PC-9 (cell line): ENCODE measurements at regions not wholly inside any gene's neighbourhood (a gene's known extent, or its start where the extent isn't known, plus 50 kb on each side); places are given as distances from the start of the nearest gene placed in this dataset.

Experiments used
- CTCF ChIP-seq: fragments of 200-600 bp; sonication (generic); conservative IDR thresholded peaks from 2 replicates; pipeline ENCODE4 v1.6.1; 2017; ENCODE audit warnings: mixed run types, antibody characterized with exemption, mild to moderate bottlenecking, moderate library complexity
- EZH2 ChIP-seq: fragments of 200-600 bp; sonication (generic); IDR thresholded peaks from 2 replicates; pipeline ENCODE4 v1.8.0; 2017; ENCODE audit warnings: antibody characterized with exemption, low read depth

DNA sequence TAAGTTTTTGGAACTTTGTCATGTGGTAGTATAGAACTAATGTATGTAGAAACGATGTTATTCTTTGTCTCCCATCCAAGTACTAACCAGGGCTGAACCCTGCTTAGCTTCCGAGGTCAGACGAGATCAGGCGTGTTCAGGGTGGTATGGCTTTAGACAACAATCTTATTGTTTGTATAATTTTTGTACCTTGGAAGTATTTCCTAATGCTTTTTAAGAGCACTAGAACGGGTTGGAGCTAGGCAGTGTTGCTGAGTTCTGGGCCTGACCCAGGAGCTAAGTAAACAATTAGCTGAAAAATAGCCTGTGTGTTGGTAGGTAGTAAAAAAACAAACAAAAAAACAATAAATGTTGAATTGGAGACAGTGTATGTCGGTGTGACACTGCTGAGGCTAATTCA is 244.3 kb downstream of the EMP1 start:
- no peak for TF ChIP-seq CTCF
- TF ChIP-seq EZH2, result no peak
